Mucosa of descending colon (tissue), 3 donors: ENCODE measurements at regions not wholly inside any gene's neighbourhood (a gene's known extent, or its start where the extent isn't known, plus 50 kb on each side); places are given as distances from the start of the nearest gene placed in this dataset.

ENCODE experiments used
- ATAC-seq: fragments of 200-7000 bp; cut with Tn5 transposase; one replicate; pipeline ENCODE4 v1.9.1; 2020; ENCODE audit warnings: mild to moderate bottlenecking, moderate library complexity
- DNase-seq, 3 donors: peaks; one replicate each; pipeline ENCODE4 v3.0.0-alpha.2; 2020
- H3K36me3 ChIP-seq: fragments of 200-600 bp; one replicate; pipeline ENCODE4 v1.8.0; 2021; ENCODE audit warnings: low read depth, mild to moderate bottlenecking
- H3K4me1 ChIP-seq: fragments of 200-600 bp; one replicate; pipeline ENCODE4 v1.8.0; 2021; ENCODE audit warnings: low read depth, mild to moderate bottlenecking
- H3K4me3 ChIP-seq: fragments of 200-600 bp; one replicate; pipeline ENCODE4 v1.8.0; 2021; ENCODE audit warnings: mild to moderate bottlenecking
- H3K9me3 ChIP-seq: fragments of 200-600 bp; one replicate; pipeline ENCODE4 v1.8.0; 2021; ENCODE audit warnings: mild to moderate bottlenecking
- CTCF ChIP-seq: fragments of 200-600 bp; IDR thresholded peaks from one replicate; pipeline ENCODE4 v1.8.0; 2022; ENCODE audit warnings: antibody characterized with exemption, mild to moderate bottlenecking
- intact Hi-C, 2 donors: fragments of 100-400 bp; cut with DNase I in 1 of 2; cut with micrococcal nuclease in 1 of 2; formaldehyde crosslinking; loops; one replicate each; pipeline versions ENCODE4 v1.11.0 to v1.11.1; 2022; cut with DNase I, micrococcal nuclease
- donor health status: DM: no; HTN: no; CAD: no; lungs with moderate emphysema.
- donor health status: DM: no; HTN: no; CAD: no.
- donor health status: DM: no; HTN: yes; CAD: no.

DNA sequence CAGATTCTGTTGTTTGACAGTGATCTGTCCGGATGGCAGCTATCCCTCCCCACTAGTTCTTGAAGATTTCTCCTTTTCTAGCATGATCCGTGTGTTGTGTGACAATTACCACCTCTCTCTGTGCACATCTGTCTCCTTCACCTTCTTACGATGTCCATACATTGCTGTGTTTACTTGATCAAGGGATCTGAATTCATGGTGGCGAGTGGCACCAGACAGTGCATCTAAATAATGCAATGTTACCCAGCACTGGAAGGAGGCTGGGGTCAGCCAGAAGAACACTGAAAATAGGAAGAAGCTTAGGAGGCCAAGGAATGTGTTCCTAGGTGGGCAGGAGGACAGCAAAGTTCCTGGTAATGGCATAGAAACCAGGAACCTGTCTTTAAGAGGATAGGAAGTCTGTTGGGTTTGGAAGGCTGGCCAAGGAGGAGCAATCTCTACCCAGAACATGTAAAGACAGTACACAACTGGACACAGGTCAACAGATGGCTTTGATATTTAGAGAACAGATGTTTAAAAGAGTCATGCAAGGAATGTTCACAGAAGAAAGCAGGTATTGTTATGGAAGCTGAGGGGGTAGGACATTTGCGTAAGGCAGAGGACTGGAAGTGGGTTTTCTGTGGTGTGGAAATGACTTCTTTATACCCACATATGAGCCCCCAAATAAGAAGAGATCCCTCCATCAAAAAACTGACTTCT lies 126.4 kb downstream of the HRH4 start:
- Histone ChIP-seq H3K4me1 (no peaks in the 10 kb centered on the region), H3K36me3 (no peaks in the 10 kb centered on the region), H3K9me3 (no peaks in the 10 kb centered on the region), H3K4me3 (no peak overlapping the region)
- no peak for DNase-seq
- TF ChIP-seq CTCF = no peak
- intact Hi-C loops = no loop called here
- no peak for ATAC-seq

GRCh38 chr18:24588440-24588839 lies 128.0 kb downstream of the HRH4 start:
- intact Hi-C loops = no loop called here

GRCh38 chr18:24590946-24591345 lies 130.5 kb downstream of the HRH4 start:
- intact Hi-C loops = no loop called here
- Histone ChIP-seq H3K36me3 (no peaks in the 10 kb centered on the region), H3K4me1 (no peaks in the 10 kb centered on the region), H3K4me3 (no peak overlapping the region), H3K9me3 (no peaks in the 10 kb centered on the region)
- no peak for TF ChIP-seq CTCF
- no peak for ATAC-seq
- DNase-seq = no peak

More at GRCh38 chr18:24588440-24588839, 128.0 kb downstream of the HRH4 start:
- ATAC-seq = no peak
- Histone ChIP-seq H3K4me3 (no peak overlapping the region), H3K4me1 (no peaks in the 10 kb centered on the region), H3K36me3 (no peaks in the 10 kb centered on the region), H3K9me3 (no peaks in the 10 kb centered on the region)
- no peak for TF ChIP-seq CTCF
- DNase-seq = no peak

GRCh38 chr18:24593401-24593800 lies 133.0 kb downstream of the HRH4 start:
- no peak for TF ChIP-seq CTCF

DNA sequence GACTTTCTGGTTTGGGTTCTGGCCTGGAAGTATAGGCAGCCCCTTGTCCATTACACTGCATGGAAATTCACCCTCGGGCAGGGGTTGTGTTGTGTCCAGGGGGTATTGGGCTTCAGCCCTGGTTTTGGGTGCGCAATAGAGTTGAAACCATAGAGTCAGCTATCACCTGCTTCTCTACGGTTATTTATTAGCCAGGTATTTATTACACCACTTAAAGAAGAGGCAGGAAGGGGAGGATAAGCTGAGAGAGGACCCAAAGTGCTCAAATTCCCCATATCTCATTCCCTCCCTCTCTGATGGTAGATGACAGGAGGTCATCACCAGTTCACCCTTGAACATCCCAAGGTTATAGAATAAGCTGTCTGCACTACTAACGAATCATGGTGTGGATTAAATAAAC lies 133.4 kb downstream of the HRH4 start:
- Histone ChIP-seq H3K4me1 (no peaks in the 10 kb centered on the region), H3K9me3 (no peaks in the 10 kb centered on the region), H3K36me3 (no peaks in the 10 kb centered on the region), H3K4me3 (no peak overlapping the region)
- intact Hi-C loops = no loop called here
- DNase-seq (no peak), ATAC-seq (no peak)
- no peak for TF ChIP-seq CTCF

More at GRCh38 chr18:24593401-24593800, 133.0 kb downstream of the HRH4 start:
- DNase-seq (no peak), ATAC-seq (no peak)
- no peaks in the 10 kb centered on the region for H3K9me3 ChIP-seq
- H3K4me1 ChIP-seq = no peaks in the 10 kb centered on the region
- H3K4me3 ChIP-seq = no peak overlapping the region
- intact Hi-C loops = no loop called here
- H3K36me3 ChIP-seq = no peaks in the 10 kb centered on the region

DNA sequence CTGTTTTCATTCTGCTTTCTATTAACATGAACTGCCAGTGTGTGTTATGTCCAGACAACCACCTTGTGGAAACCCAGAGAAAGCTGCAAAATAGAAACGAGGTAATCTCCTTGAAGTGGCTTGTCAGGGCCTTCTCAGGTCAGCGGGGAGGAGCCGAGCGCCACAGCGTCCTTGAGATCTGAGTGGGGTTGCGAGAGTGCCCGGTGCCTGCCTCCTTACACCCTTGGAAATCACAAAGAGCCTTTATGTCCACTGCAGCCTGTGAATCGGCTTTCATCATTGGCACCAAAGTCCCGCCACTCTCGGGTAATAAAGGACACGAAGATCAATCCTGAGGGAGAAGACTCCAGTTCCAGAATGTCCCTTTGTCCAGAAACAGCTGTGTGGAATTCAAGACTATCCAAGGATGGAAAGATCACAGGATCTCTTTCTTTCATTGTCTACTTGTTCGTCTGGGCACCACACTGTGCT lies 135.2 kb downstream of the HRH4 start:
- intact Hi-C loops = no loop called here
- Histone ChIP-seq H3K4me3 (no peak overlapping the region), H3K36me3 (no peaks in the 10 kb centered on the region), H3K9me3 (no peaks in the 10 kb centered on the region), H3K4me1 (no peaks in the 10 kb centered on the region)
- no peak for DNase-seq
- ATAC-seq = no peak
- TF ChIP-seq CTCF = no peak
